Naive thymus-derived CD8-positive, alpha-beta T cell (primary cell): ENCODE measurements at regions not wholly inside any gene's neighbourhood (a gene's known extent, or its start where the extent isn't known, plus 50 kb on each side); places are given as distances from the start of the nearest gene placed in this dataset.
"Not testable (repeated sequence)": the region's sequence is repeated elsewhere in the genome, so short reads cannot be mapped to it uniquely, and the experiment has no call there.

ENCODE experiments used
- ATAC-seq, 2 donors: fragments of 150-1000 bp; cut with Tn5 transposase in 1 of 2; sonication (Bioruptor Pico), chemical (Tn5 transposase) in 1 of 2; 1 replicate in 1 of 2; 2 replicates in 1 of 2; pipeline ENCODE4 v1.10.0; 2021; ENCODE audit warnings: mild to moderate bottlenecking in 2 of 2, moderate library complexity in 2 of 2
- POLR2A ChIA-PET: fragments of 350-600 bp; sonication (Branson Sonifier 250); formaldehyde crosslinking; loops from one replicate; lab custom pipeline; 2021; ENCODE audit warnings: antibody characterized with exemption; lab: Charles Lee
- DNase-seq, 10 donors: peaks; one replicate each; pipeline versions ENCODE4 v3.0.0 to v3.0.0-alpha.2; 2020 to 2022
- H3K27ac Mint-ChIP-seq, 10 donors: one replicate each; pipeline ENCODE4 v1.8.0; 2020 to 2022; ENCODE audit warnings: mild to moderate bottlenecking in 10 of 10, mixed read lengths in 10 of 10, moderate library complexity in 4 of 10, inconsistent platforms in 1 of 10
- H3K27me3 Mint-ChIP-seq, 5 donors: one replicate each; pipeline ENCODE4 v1.8.0; 2021 to 2022; ENCODE audit warnings: mixed read lengths in 5 of 5
- H3K36me3 Mint-ChIP-seq, 3 donors: one replicate each; pipeline ENCODE4 v1.8.0; 2020 to 2022; ENCODE audit warnings: mixed read lengths in 3 of 3, mild to moderate bottlenecking in 2 of 3, inconsistent platforms in 1 of 3
- H3K4me1 Mint-ChIP-seq, 4 donors: one replicate each; pipeline ENCODE4 v1.8.0; 2021 to 2022; ENCODE audit warnings: mixed read lengths in 4 of 4
- H3K4me3 Mint-ChIP-seq, 10 donors: one replicate each; pipeline ENCODE4 v1.8.0; 2020 to 2022; ENCODE audit warnings: mild to moderate bottlenecking in 10 of 10, mixed read lengths in 10 of 10, moderate library complexity in 6 of 10, inconsistent platforms in 1 of 10
- H3K9me3 Mint-ChIP-seq, 9 donors: one replicate each; pipeline ENCODE4 v1.8.0; 2020 to 2022; ENCODE audit warnings: mixed read lengths in 9 of 9, mild to moderate bottlenecking in 3 of 9, inconsistent platforms in 1 of 9, moderate library complexity in 1 of 9

DNA sequence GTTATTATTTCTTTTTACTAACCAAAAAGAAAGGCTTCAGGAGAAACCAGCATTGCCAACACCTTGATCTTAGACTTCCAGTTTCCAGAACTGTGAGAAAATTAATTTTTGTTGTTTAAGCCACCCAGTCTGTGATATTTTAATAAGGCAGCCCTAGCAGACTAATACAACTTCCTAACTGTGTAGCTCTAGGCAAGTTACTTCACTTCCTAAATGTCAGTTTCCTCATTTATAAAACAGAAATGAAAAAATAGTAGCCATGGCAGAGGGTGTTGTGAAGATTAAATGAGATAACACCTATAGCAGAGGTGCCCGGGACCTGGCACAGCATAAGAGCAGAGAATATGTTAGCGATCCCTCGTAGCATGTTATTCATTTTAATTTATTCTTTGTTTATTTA is 66.6 kb upstream of the HAND1 start:
- Mint-ChIP-seq H3K27me3 (peaks cover 4 to 16% (median 9%) of the 10 kb centered on the region in 5 donors), H3K9me3 (no peaks in the 10 kb centered on the region), H3K4me3 (no peak overlapping the region), H3K36me3 (no peaks in the 10 kb centered on the region), H3K27ac (no peak overlapping the region), H3K4me1 (no peaks in the 10 kb centered on the region)
- POLR2A ChIA-PET: no interaction called here
- ATAC-seq (no peak), DNase-seq (no peak)

GRCh38 chr5:154543380-154543779 is 65.4 kb upstream of the HAND1 start:
- Mint-ChIP-seq H3K27me3 (peaks cover 4 to 16% (median 10%) of the 10 kb centered on the region in 5 donors), H3K9me3 (no peaks in the 10 kb centered on the region), H3K4me3 (no peak overlapping the region), H3K27ac (no peak overlapping the region), H3K36me3 (no peaks in the 10 kb centered on the region), H3K4me1 (no peaks in the 10 kb centered on the region)
- DNase-seq (no peak), ATAC-seq (no peak)
- POLR2A ChIA-PET: no interaction called here

DNA sequence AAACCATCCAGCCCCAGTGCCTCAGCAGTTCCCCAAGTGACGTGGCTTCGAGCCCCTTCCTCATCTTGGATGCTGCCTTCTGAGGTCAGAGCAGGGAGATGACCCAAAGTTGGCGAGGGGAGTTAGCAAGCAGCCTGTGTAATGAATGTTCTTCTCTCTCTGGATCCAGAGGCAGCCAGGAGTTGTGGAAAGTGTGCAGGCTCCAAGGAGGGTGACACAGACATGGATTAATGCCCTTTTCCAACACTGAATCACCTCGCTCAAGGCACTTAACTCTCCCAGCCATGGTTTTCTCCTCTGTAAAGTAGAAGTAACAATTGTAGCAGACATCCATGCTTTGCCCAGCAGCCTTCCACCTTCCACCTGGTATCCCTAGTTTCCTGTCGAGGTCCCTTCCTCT is 64.6 kb upstream of the HAND1 start:
- no peak overlapping the region for H3K27ac Mint-ChIP-seq
- H3K27me3 Mint-ChIP-seq: peaks cover 4 to 16% (median 10%) of the 10 kb centered on the region in 5 donors
- H3K36me3 Mint-ChIP-seq: no peaks in the 10 kb centered on the region
- H3K4me3 Mint-ChIP-seq: no peak overlapping the region
- no peaks in the 10 kb centered on the region for H3K4me1 Mint-ChIP-seq
- DNase-seq (no peak), ATAC-seq (no peak)
- no peaks in the 10 kb centered on the region for H3K9me3 Mint-ChIP-seq
- POLR2A ChIA-PET: no interaction called here

DNA sequence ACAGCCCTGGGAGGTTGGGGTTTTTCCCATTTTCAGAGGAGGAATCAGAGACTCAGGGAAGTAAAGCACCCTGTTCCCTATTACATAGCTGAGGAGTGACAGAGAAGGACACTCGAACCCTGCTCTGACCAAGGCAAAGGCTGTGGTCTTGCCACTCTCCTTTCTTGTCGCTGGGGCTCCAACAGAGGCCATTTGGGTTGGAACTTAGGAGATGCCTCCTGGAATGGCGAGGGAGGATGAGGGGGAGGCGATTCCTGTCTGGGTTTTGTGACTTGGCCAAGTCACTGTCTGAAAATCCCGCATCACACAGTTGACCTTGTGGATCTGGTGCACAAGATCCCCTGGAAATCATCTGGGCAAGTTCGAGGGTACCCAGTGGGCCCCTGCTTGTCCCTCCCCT is 64.0 kb upstream of the HAND1 start:
- no peak overlapping the region for H3K27ac Mint-ChIP-seq
- DNase-seq (no peak), ATAC-seq (no peak)
- no peaks in the 10 kb centered on the region for H3K9me3 Mint-ChIP-seq
- no peak overlapping the region for H3K4me3 Mint-ChIP-seq
- H3K36me3 Mint-ChIP-seq: no peaks in the 10 kb centered on the region
- H3K27me3 Mint-ChIP-seq: peaks cover 4 to 16% (median 7%) of the 10 kb centered on the region in 5 donors
- no peaks in the 10 kb centered on the region for H3K4me1 Mint-ChIP-seq
- POLR2A ChIA-PET: no interaction called here

DNA sequence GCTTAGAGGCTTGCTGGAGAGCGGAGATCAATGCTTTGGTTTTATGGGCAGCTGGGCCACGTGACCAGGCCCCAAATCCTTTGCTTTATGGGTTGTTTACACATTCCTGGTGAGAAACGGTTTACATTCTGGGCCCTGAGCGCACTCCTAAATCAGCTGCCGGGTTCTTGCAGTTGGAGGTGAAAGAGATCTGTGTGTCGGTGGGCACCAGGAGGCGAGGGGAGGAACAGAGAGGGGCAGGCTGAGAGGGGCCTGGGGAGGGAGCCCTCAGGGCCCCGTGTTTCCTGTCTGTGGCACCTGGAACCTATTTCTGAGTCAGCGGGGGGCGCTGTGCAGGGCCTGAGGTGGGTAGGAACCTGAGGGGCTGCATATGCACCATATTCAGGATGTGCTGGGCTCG is 63.5 kb upstream of the HAND1 start:
- no peak for ATAC-seq
- POLR2A ChIA-PET: no interaction called here
- peaks cover 3 to 13% (median 9%) of the 10 kb centered on the region in 5 donors for H3K27me3 Mint-ChIP-seq
- H3K27ac Mint-ChIP-seq: no peak overlapping the region
- no peaks in the 10 kb centered on the region for H3K9me3 Mint-ChIP-seq
- H3K4me1 Mint-ChIP-seq: no peaks in the 10 kb centered on the region
- no peaks in the 10 kb centered on the region for H3K36me3 Mint-ChIP-seq
- DNase-seq: no peak
- H3K4me3 Mint-ChIP-seq: no peak overlapping the region

DNA sequence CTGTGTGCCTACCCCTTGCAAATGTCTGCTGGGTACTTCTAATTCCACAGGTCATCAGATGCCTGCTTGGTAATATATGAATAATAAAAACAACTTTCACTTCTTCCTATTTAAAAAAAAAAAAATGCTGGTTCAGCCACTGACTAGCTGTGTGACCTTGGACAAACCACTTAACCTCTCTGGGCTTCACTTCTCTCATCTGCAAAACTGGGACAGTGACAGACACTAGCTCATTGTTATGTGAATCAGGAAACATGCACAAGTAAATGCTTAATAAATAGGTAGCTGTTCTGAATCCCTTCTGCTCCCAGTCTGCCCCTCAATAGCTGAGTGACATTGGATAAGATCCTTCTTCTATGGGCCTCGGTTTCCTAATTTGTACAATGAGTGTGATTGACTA is 62.6 kb upstream of the HAND1 start:
- ATAC-seq (no peak), DNase-seq (no peak)
- H3K4me1 Mint-ChIP-seq: no peaks in the 10 kb centered on the region
- H3K9me3 Mint-ChIP-seq: no peaks in the 10 kb centered on the region
- peaks cover 0 to 14% (median 10%) of the 10 kb centered on the region in 5 donors for H3K27me3 Mint-ChIP-seq
- no peaks in the 10 kb centered on the region for H3K36me3 Mint-ChIP-seq
- no peak overlapping the region for H3K27ac Mint-ChIP-seq
- POLR2A ChIA-PET: no interaction called here
- H3K4me3 Mint-ChIP-seq: no peak overlapping the region

GRCh38 chr5:154538492-154538891 is 60.5 kb upstream of the HAND1 start:
- no peaks in the 10 kb centered on the region for H3K9me3 Mint-ChIP-seq
- no peak overlapping the region for H3K4me3 Mint-ChIP-seq
- DNase-seq: no peak
- no peak for ATAC-seq
- H3K27ac Mint-ChIP-seq: no peak overlapping the region
- POLR2A ChIA-PET: no interaction called here
- H3K27me3 Mint-ChIP-seq: peaks cover 8 to 16% (median 15%) of the 10 kb centered on the region in 5 donors
- H3K4me1 Mint-ChIP-seq: no peaks in the 10 kb centered on the region
- H3K36me3 Mint-ChIP-seq: no peaks in the 10 kb centered on the region

DNA sequence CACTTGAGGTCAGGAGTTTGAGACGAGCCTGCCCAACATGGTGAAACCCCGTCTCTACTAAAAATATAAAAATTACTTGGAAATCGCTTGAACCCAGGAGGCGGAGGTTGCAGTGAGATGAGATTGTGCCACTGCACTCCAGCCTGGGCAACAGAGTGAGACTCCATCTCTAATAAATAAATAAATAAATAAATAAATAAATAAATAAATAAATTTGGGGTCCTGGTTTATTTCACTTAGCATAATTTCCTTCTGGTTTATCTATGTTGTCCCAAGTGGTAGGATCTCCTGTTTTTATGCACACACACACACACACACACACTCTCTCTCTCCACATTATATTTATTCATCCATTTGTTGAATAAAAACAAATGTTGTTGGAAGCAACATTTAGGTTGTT is 58.4 kb upstream of the HAND1 start:
- H3K9me3 Mint-ChIP-seq, H3K36me3 Mint-ChIP-seq, POLR2A ChIA-PET, H3K4me1 Mint-ChIP-seq, DNase-seq, H3K27ac Mint-ChIP-seq, ATAC-seq, H3K4me3 Mint-ChIP-seq: not testable (repeated sequence)
- peaks cover 7 to 18% (median 16%) of the 10 kb centered on the region in 5 donors for H3K27me3 Mint-ChIP-seq

DNA sequence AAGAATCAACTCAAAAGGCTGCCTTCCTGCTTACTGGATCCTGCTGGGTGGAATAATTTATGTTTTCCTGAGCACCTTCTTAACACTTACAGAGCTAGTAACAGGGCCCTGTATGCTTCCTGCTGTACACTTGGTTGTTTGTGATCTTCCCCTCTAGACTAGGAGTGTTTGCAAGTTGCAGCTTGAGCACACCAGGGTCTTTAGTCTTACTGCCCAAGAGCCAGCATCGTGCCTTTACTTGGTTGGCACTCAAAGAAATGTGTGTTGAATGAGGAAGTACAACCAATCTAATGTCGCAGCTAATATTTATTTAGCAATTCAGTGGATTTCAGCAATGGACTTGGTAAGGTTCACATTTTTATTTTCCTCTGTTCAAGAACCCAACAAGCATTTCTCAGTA is 57.5 kb upstream of the HAND1 start:
- Mint-ChIP-seq H3K27me3 (peaks cover 11 to 24% (median 19%) of the 10 kb centered on the region in 5 donors), H3K4me3 (no peak overlapping the region), H3K9me3 (peaks cover 0 to 4% (median 0%) of the 10 kb centered on the region in 9 donors), H3K36me3 (no peaks in the 10 kb centered on the region), H3K4me1 (no peaks in the 10 kb centered on the region), H3K27ac (no peak overlapping the region)
- POLR2A ChIA-PET: no interaction called here
- ATAC-seq (no peak), DNase-seq (no peak)

DNA sequence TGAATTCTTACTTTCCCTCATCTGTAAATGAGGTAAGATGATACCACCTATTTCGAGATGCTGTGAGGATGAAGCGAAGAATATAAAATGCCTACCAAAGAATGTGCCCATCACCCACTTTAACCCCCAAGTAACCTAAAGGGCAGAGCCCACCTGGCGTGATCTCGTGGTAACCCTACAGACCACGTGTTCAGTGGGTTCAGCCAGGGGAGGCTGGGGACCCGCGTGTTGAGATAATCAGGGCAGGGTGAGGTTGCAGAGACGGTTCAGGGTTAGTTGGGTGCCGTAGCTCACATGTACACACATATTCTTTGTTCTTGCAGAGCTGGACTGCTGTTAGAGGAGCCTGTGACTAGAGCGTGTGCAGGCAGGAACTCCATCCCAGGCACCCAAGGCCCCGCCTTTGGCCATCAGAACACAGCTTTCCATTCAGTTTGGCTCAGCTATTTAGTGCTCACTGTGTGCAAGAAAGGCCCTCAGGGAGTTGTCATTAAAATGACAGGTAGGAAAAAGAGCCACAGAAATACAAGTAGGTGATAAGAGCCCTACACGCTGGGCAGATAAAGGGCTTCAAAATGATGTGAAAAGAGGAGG is 56.5 kb upstream of the HAND1 start:
- POLR2A ChIA-PET: no interaction called here
- ATAC-seq (no peak), DNase-seq (no peak)
- H3K4me1 Mint-ChIP-seq: no peaks in the 10 kb centered on the region
- H3K27ac Mint-ChIP-seq: no peak overlapping the region
- peaks cover 0 to 4% (median 0%) of the 10 kb centered on the region in 9 donors for H3K9me3 Mint-ChIP-seq
- no peak overlapping the region for H3K4me3 Mint-ChIP-seq
- H3K36me3 Mint-ChIP-seq: no peaks in the 10 kb centered on the region
- H3K27me3 Mint-ChIP-seq: peaks cover 11 to 25% (median 19%) of the 10 kb centered on the region in 5 donors

DNA sequence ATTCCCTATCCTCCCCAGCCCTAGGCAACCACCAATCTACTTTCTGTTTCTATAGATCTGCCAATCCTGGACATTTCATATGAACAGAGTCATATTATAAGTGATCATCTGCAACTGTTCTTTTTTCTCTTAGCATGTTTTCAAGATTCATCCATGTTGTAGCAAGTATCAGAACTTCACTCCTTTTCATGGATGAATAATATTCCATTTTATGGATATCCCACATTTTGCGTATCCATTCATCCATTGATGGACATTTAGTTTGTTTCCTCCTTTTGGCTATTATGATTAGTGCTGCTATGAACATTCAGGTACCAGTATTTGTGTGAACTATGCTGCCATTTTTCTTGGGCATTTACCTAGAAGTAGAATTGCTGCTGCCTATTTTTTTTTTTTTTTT is 51.3 kb upstream of the HAND1 start:
- ATAC-seq: no peak
- DNase-seq: no peak
- Mint-ChIP-seq H3K27ac (no peak overlapping the region), H3K9me3 (peaks cover 0 to 4% (median 0%) of the 10 kb centered on the region in 9 donors), H3K27me3 (peaks cover 16 to 33% (median 27%) of the 10 kb centered on the region in 5 donors), H3K4me1 (no peaks in the 10 kb centered on the region), H3K36me3 (no peaks in the 10 kb centered on the region), H3K4me3 (no peak overlapping the region)
- POLR2A ChIA-PET: no interaction called here

DNA sequence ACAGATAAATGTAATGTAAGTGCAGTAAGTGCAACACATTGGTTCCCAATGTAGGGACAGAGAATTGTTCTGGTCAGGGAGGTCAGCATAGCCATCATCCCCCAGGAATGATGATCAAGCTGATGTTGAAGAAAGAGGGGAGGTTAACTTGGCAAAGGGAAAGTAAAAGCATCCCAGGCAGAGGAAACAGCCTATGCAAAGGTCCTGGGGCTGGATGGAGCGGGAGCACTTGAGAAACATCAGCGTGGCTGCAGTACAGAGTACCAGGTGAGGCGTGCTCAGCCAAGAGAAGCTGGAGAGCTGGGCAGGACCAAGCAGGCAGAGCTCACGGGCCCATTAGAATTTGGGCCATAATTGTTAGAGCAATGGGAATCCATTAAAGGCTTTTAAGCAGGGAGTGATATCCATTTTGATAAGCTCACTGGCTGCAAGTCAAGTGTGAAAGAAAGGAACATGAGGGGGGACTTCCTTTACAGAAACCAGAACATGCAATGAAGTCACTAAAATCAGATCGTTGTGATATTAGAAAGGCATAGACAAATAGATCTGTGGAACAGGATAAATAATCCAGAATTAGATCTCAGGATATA is 50.1 kb upstream of the HAND1 start:
- DNase-seq: no peak
- Mint-ChIP-seq H3K36me3 (no peaks in the 10 kb centered on the region), H3K4me1 (no peaks in the 10 kb centered on the region), H3K27ac (no peak overlapping the region), H3K27me3 (peaks cover 16 to 34% (median 24%) of the 10 kb centered on the region in 5 donors), H3K9me3 (peaks cover 0 to 3% (median 0%) of the 10 kb centered on the region in 9 donors), H3K4me3 (no peak overlapping the region)
- POLR2A ChIA-PET: no interaction called here
- no peak for ATAC-seq
